ENCODE measurements at regions not wholly inside any gene's neighbourhood (a gene's known extent, or its start where the extent isn't known, plus 50 kb on each side); places are given as distances from the start of the nearest gene placed in this dataset.

- no peaks in the 10 kb centered on the region for H3K4me1 ChIP-seq (ENCODE audit: insufficient read depth, insufficient read length)
- TF ChIP-seq YY1 (IDR thresholded peaks at IDR 0.05; ENCODE audit: insufficient read depth, insufficient read length), result no peak
- TF ChIP-seq SUZ12 (IDR thresholded peaks at IDR 0.05; ENCODE audit: extremely low read depth, insufficient read depth, insufficient read length), result no peak
- no peak for TF ChIP-seq ZNF274 (IDR thresholded peaks at IDR 0.05; ENCODE audit: low read depth, low read length)
- no peaks in the 10 kb centered on the region for H3K9me3 ChIP-seq (ENCODE audit: insufficient read depth, low read length)
- H3K27me3 ChIP-seq (ENCODE audit: insufficient read depth, insufficient read length), result no peaks in the 10 kb centered on the region
- H3K36me3 ChIP-seq (ENCODE audit: insufficient read depth, insufficient read length, low read length), result no peaks in the 10 kb centered on the region
- no peak for DNase-seq (ENCODE audit: low read depth, low spot score)
- H3K4me3 ChIP-seq (ENCODE audit: insufficient read length, low read depth), result no peak overlapping the region
- H3K9ac ChIP-seq (ENCODE audit: insufficient read length, low read depth), result no peak overlapping the region
Observed at GRCh38 chr6:142635130-142635529, 309.8 kb downstream of the HIVEP2 start.

- H3K9ac ChIP-seq (ENCODE audit: insufficient read length, low read depth), result no peak overlapping the region
- no peaks in the 10 kb centered on the region for H3K27me3 ChIP-seq (ENCODE audit: insufficient read depth, insufficient read length)
- no peaks in the 10 kb centered on the region for H3K4me1 ChIP-seq (ENCODE audit: insufficient read depth, insufficient read length)
- DNase-seq (ENCODE audit: low read depth, low spot score), result no peak
- no peak overlapping the region for H3K4me3 ChIP-seq (ENCODE audit: insufficient read length, low read depth)
- H3K36me3 ChIP-seq (ENCODE audit: insufficient read depth, insufficient read length, low read length), result no peaks in the 10 kb centered on the region
- no peak for TF ChIP-seq YY1 (IDR thresholded peaks at IDR 0.05; ENCODE audit: insufficient read depth, insufficient read length)
- no peaks in the 10 kb centered on the region for H3K9me3 ChIP-seq (ENCODE audit: insufficient read depth, low read length)
Observed at GRCh38 chr6:142637624-142638351, 307.2 kb downstream of the HIVEP2 start.

- Histone ChIP-seq H3K4me1 (ENCODE audit: insufficient read depth, insufficient read length) (no peaks in the 10 kb centered on the region), H3K36me3 (ENCODE audit: insufficient read depth, insufficient read length, low read length) (no peaks in the 10 kb centered on the region), H3K27me3 (ENCODE audit: insufficient read depth, insufficient read length) (no peaks in the 10 kb centered on the region), H3K4me3 (ENCODE audit: insufficient read length, low read depth) (no peak overlapping the region), H3K9me3 (ENCODE audit: insufficient read depth, low read length) (no peaks in the 10 kb centered on the region), H3K9ac (ENCODE audit: insufficient read length, low read depth) (no peak overlapping the region)
- TF ChIP-seq YY1 (IDR thresholded peaks at IDR 0.05; ENCODE audit: insufficient read depth, insufficient read length), result no peak
- TF ChIP-seq ZNF274 (IDR thresholded peaks at IDR 0.05; ENCODE audit: low read depth, low read length), result no peak
- TF ChIP-seq SUZ12 (IDR thresholded peaks at IDR 0.05; ENCODE audit: extremely low read depth, insufficient read depth, insufficient read length), result no peak
- DNase-seq (ENCODE audit: low read depth, low spot score), result no peak
Observed at GRCh38 chr6:142642651-142643050, 302.3 kb downstream of the HIVEP2 start.

GRCh38 chr6:142644866-142645265 is 300.1 kb downstream of the HIVEP2 start:
- H3K4me1 ChIP-seq (ENCODE audit: insufficient read depth, insufficient read length), result no peaks in the 10 kb centered on the region
- H3K9ac ChIP-seq (ENCODE audit: insufficient read length, low read depth), result no peak overlapping the region
- DNase-seq (ENCODE audit: low read depth, low spot score), result no peak
- no peaks in the 10 kb centered on the region for H3K27me3 ChIP-seq (ENCODE audit: insufficient read depth, insufficient read length)
- TF ChIP-seq SUZ12 (IDR thresholded peaks at IDR 0.05; ENCODE audit: extremely low read depth, insufficient read depth, insufficient read length) (no peak), ZNF274 (IDR thresholded peaks at IDR 0.05; ENCODE audit: low read depth, low read length) (no peak), YY1 (IDR thresholded peaks at IDR 0.05; ENCODE audit: insufficient read depth, insufficient read length) (no peak)
- no peaks in the 10 kb centered on the region for H3K9me3 ChIP-seq (ENCODE audit: insufficient read depth, low read length)
- no peak overlapping the region for H3K4me3 ChIP-seq (ENCODE audit: insufficient read length, low read depth)
- no peaks in the 10 kb centered on the region for H3K36me3 ChIP-seq (ENCODE audit: insufficient read depth, insufficient read length, low read length)

GRCh38 chr6:142645663-142646062 is 299.3 kb downstream of the HIVEP2 start:
- no peak overlapping the region for H3K4me3 ChIP-seq (ENCODE audit: insufficient read length, low read depth)
- no peak for DNase-seq (ENCODE audit: low read depth, low spot score)
- TF ChIP-seq YY1 (IDR thresholded peaks at IDR 0.05; ENCODE audit: insufficient read depth, insufficient read length) (no peak), ZNF274 (IDR thresholded peaks at IDR 0.05; ENCODE audit: low read depth, low read length) (no peak), SUZ12 (IDR thresholded peaks at IDR 0.05; ENCODE audit: extremely low read depth, insufficient read depth, insufficient read length) (no peak)

GRCh38 chr6:142647449-142648035 is 297.4 kb downstream of the HIVEP2 start:
- Histone ChIP-seq H3K36me3 (ENCODE audit: insufficient read depth, insufficient read length, low read length) (no peaks in the 10 kb centered on the region), H3K4me1 (ENCODE audit: insufficient read depth, insufficient read length) (no peaks in the 10 kb centered on the region), H3K27me3 (ENCODE audit: insufficient read depth, insufficient read length) (no peaks in the 10 kb centered on the region), H3K4me3 (ENCODE audit: insufficient read length, low read depth) (no peak overlapping the region), H3K9ac (ENCODE audit: insufficient read length, low read depth) (no peak overlapping the region), H3K9me3 (ENCODE audit: insufficient read depth, low read length) (no peaks in the 10 kb centered on the region)
- TF ChIP-seq YY1 (IDR thresholded peaks at IDR 0.05; ENCODE audit: insufficient read depth, insufficient read length) (no peak), ZNF274 (IDR thresholded peaks at IDR 0.05; ENCODE audit: low read depth, low read length) (no peak), SUZ12 (IDR thresholded peaks at IDR 0.05; ENCODE audit: extremely low read depth, insufficient read depth, insufficient read length) (no peak)
- DNase-seq (ENCODE audit: low read depth, low spot score), result no peak

More at GRCh38 chr6:142645663-142646062, 299.3 kb downstream of the HIVEP2 start:
- no peaks in the 10 kb centered on the region for H3K9me3 ChIP-seq (ENCODE audit: insufficient read depth, low read length)
- no peak overlapping the region for H3K9ac ChIP-seq (ENCODE audit: insufficient read length, low read depth)
- no peaks in the 10 kb centered on the region for H3K4me1 ChIP-seq (ENCODE audit: insufficient read depth, insufficient read length)
- H3K36me3 ChIP-seq (ENCODE audit: insufficient read depth, insufficient read length, low read length), result no peaks in the 10 kb centered on the region
- no peaks in the 10 kb centered on the region for H3K27me3 ChIP-seq (ENCODE audit: insufficient read depth, insufficient read length)

- no peaks in the 10 kb centered on the region for H3K27me3 ChIP-seq (ENCODE audit: insufficient read depth, insufficient read length)
- no peaks in the 10 kb centered on the region for H3K36me3 ChIP-seq (ENCODE audit: insufficient read depth, insufficient read length, low read length)
- no peaks in the 10 kb centered on the region for H3K9me3 ChIP-seq (ENCODE audit: insufficient read depth, low read length)
- no peak for DNase-seq (ENCODE audit: low read depth, low spot score)
- no peaks in the 10 kb centered on the region for H3K4me1 ChIP-seq (ENCODE audit: insufficient read depth, insufficient read length)
- H3K4me3 ChIP-seq (ENCODE audit: insufficient read length, low read depth), result no peak overlapping the region
- no peak overlapping the region for H3K9ac ChIP-seq (ENCODE audit: insufficient read length, low read depth)
- no peak for TF ChIP-seq SUZ12 (IDR thresholded peaks at IDR 0.05; ENCODE audit: extremely low read depth, insufficient read depth, insufficient read length)
- TF ChIP-seq YY1 (IDR thresholded peaks at IDR 0.05; ENCODE audit: insufficient read depth, insufficient read length), result no peak
- TF ChIP-seq ZNF274 (IDR thresholded peaks at IDR 0.05; ENCODE audit: low read depth, low read length), result no peak
Observed at GRCh38 chr6:142648036-142648451, 296.9 kb downstream of the HIVEP2 start.
